OCI-LY3 (cell line): ENCODE measurements at regions not wholly inside any gene's neighbourhood (a gene's known extent, or its start where the extent isn't known, plus 50 kb on each side); places are given as distances from the start of the nearest gene placed in this dataset.

Experiments used
- EZH2phosphoT487 ChIP-seq: fragments of 200-600 bp; shearing (Covaris generic); IDR thresholded peaks from 2 replicates; pipeline ENCODE4 v1.6.1; 2018; ENCODE audit warnings: antibody characterized with exemption, mixed run types, low read depth
- TF ChIP-seq, protein P1 (sequence below): fragments of 200-600, 300-600 bp; sonication (generic); IDR thresholded peaks from 2 replicates; pipeline ENCODE4 v1.5.1; 2014; ENCODE audit warnings: antibody characterized with exemption, low read length, low read depth

DNA sequence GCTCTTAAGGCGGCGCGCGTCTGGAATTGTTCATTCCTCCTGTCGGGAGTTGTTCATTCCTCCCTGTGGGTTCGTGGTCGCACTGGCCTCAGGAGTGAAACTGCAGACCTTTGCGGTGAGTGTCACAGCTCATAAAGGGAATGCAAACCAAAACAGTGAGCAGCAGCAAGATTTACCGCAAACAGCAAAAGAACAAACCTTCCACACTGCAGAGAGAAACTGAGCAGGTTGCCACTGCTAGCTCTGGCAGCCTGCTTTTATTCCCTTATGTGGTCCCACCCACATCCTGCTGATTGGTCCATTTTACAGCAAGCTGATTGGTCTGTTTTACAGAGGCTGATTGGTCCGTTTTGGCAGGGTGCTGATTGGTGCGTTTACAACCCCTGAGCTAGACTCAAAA is 1365.3 kb upstream of the WWC1 start:
- TF ChIP-seq, protein P1, sequence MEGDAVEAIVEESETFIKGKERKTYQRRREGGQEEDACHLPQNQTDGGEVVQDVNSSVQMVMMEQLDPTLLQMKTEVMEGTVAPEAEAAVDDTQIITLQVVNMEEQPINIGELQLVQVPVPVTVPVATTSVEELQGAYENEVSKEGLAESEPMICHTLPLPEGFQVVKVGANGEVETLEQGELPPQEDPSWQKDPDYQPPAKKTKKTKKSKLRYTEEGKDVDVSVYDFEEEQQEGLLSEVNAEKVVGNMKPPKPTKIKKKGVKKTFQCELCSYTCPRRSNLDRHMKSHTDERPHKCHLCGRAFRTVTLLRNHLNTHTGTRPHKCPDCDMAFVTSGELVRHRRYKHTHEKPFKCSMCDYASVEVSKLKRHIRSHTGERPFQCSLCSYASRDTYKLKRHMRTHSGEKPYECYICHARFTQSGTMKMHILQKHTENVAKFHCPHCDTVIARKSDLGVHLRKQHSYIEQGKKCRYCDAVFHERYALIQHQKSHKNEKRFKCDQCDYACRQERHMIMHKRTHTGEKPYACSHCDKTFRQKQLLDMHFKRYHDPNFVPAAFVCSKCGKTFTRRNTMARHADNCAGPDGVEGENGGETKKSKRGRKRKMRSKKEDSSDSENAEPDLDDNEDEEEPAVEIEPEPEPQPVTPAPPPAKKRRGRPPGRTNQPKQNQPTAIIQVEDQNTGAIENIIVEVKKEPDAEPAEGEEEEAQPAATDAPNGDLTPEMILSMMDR, result no peak
- no peak for TF ChIP-seq EZH2phosphoT487
